Astrocyte (in vitro differentiated cells and primary cell): ENCODE measurements at regions not wholly inside any gene's neighbourhood (a gene's known extent, or its start where the extent isn't known, plus 50 kb on each side); places are given as distances from the start of the nearest gene placed in this dataset.
A peak's percentile ranks its signal among the peaks of the same experiment; 100 is the strongest.

Experiments used
- DNase-seq: peaks from one replicate; pipeline ENCODE4 v3.0.0-alpha.2; 2010; ENCODE audit warnings: low read depth
- FAIRE-seq: peaks from 2 replicates; lab custom pipeline; 2011; peaks lifted over from hg19 to GRCh38; lab: Jason Lieb, UNC
- H2AFZ ChIP-seq: 2 replicates; pipeline ENCODE4 v1.6.0; 2012; ENCODE audit warnings: low read depth, low read length, inconsistent platforms
- H3K27ac ChIP-seq: 2 replicates; pipeline ENCODE4 v1.5.1; 2011; ENCODE audit warnings: low read depth, low read length, inconsistent platforms
- H3K27me3 ChIP-seq: 2 replicates; pipeline ENCODE4 v1.6.0; 2011; ENCODE audit warnings: low read length, inconsistent platforms; ENCODE audit not compliant: insufficient read depth
- H3K36me3 ChIP-seq: 2 replicates; pipeline ENCODE4 v1.5.1; 2011; ENCODE audit warnings: low read length, inconsistent platforms; ENCODE audit not compliant: insufficient read depth
- H3K4me1 ChIP-seq: 2 replicates; pipeline ENCODE4 v1.5.1; 2011; ENCODE audit warnings: low read length, inconsistent platforms; ENCODE audit not compliant: insufficient read depth
- H3K4me2 ChIP-seq: 2 replicates; pipeline ENCODE4 v1.6.0; 2012; ENCODE audit warnings: low read length, inconsistent platforms
- H3K4me3 ChIP-seq: 2 replicates; pipeline ENCODE4 v1.5.1; 2011; ENCODE audit warnings: low read depth, mild to moderate bottlenecking, low read length, inconsistent platforms; ENCODE audit not compliant: insufficient read depth
- H3K79me2 ChIP-seq: 2 replicates; pipeline ENCODE4 v1.6.0; 2012; ENCODE audit warnings: mild to moderate bottlenecking, low read length, inconsistent platforms; ENCODE audit not compliant: insufficient read depth
- H3K9ac ChIP-seq: 2 replicates; pipeline ENCODE4 v1.6.0; 2012; ENCODE audit warnings: mild to moderate bottlenecking, low read length, inconsistent platforms
- H3K9me3 ChIP-seq: 2 replicates; pipeline ENCODE4 v1.5.1; 2012; ENCODE audit warnings: low read depth, mild to moderate bottlenecking, low read length, inconsistent platforms; ENCODE audit not compliant: insufficient read depth
- H4K20me1 ChIP-seq: 2 replicates; pipeline ENCODE4 v1.6.0; 2012; ENCODE audit warnings: low read length, inconsistent platforms; ENCODE audit not compliant: insufficient read depth
- H3K27ac Mint-ChIP-seq: one replicate; pipeline ENCODE4 v1.8.0; 2021; ENCODE audit warnings: mild to moderate bottlenecking, mixed read lengths; ENCODE audit not compliant: unreplicated experiment
- H3K27me3 Mint-ChIP-seq: one replicate; pipeline ENCODE4 v1.8.0; 2021; ENCODE audit warnings: low read depth, mixed read lengths; ENCODE audit not compliant: unreplicated experiment
- H3K36me3 Mint-ChIP-seq: one replicate; pipeline ENCODE4 v1.8.0; 2021; ENCODE audit warnings: low read depth, mixed read lengths; ENCODE audit not compliant: unreplicated experiment
- H3K4me1 Mint-ChIP-seq: one replicate; pipeline ENCODE4 v1.8.0; 2021; ENCODE audit warnings: low read depth, mixed read lengths; ENCODE audit not compliant: unreplicated experiment
- H3K4me3 Mint-ChIP-seq: one replicate; pipeline ENCODE4 v1.8.0; 2021; ENCODE audit warnings: mild to moderate bottlenecking, moderate library complexity, mixed read lengths; ENCODE audit not compliant: unreplicated experiment
- H3K9me3 Mint-ChIP-seq: one replicate; pipeline ENCODE4 v1.8.0; 2021; ENCODE audit warnings: mild to moderate bottlenecking, mixed read lengths; ENCODE audit not compliant: unreplicated experiment
- EZH2 ChIP-seq: IDR thresholded peaks from 2 replicates; pipeline ENCODE4 v1.6.1; 2012; ENCODE audit warnings: mild to moderate bottlenecking, low read length, inconsistent platforms; ENCODE audit not compliant: insufficient read depth
- TF ChIP-seq, protein P1 (sequence below): IDR thresholded peaks from 2 replicates; pipeline ENCODE4 v1.5.1; 2011; ENCODE audit warnings: low read depth, mild to moderate bottlenecking, inconsistent platforms, low read length, moderate library complexity; ENCODE audit not compliant: insufficient read depth

DNA sequence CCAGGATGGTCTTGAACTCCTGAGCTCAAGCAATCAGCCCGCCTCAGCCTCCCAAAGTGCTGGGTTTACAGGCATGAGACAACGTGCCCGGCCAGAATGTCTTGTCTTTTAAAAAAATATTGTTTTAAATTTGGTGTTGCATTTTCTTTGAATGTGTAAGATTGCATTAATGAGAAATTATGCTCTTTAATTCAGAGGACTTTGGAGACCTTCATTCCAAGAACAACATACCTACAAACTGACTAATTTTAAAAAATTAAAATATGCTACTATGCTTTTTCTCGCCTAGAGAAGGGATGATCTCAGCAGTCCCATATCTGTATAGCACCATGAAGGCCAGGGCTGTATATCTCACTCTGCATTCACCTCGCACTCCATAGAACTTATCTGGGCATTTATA lies 204.3 kb upstream of the SLC7A11 start:
- Histone ChIP-seq H4K20me1 (no peaks in the 10 kb centered on the region), H3K4me2 (no peak overlapping the region), H2AFZ (no peak overlapping the region), H3K27ac (no peak overlapping the region), H3K9me3 (no peaks in the 10 kb centered on the region), H3K9ac (no peak overlapping the region), H3K36me3 (no peaks in the 10 kb centered on the region), H3K79me2 (no peaks in the 10 kb centered on the region), H3K4me3 (no peak overlapping the region), H3K4me1 (no peaks in the 10 kb centered on the region), H3K27me3 (no peaks in the 10 kb centered on the region)
- TF ChIP-seq, protein P1, sequence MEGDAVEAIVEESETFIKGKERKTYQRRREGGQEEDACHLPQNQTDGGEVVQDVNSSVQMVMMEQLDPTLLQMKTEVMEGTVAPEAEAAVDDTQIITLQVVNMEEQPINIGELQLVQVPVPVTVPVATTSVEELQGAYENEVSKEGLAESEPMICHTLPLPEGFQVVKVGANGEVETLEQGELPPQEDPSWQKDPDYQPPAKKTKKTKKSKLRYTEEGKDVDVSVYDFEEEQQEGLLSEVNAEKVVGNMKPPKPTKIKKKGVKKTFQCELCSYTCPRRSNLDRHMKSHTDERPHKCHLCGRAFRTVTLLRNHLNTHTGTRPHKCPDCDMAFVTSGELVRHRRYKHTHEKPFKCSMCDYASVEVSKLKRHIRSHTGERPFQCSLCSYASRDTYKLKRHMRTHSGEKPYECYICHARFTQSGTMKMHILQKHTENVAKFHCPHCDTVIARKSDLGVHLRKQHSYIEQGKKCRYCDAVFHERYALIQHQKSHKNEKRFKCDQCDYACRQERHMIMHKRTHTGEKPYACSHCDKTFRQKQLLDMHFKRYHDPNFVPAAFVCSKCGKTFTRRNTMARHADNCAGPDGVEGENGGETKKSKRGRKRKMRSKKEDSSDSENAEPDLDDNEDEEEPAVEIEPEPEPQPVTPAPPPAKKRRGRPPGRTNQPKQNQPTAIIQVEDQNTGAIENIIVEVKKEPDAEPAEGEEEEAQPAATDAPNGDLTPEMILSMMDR = no peak
- TF ChIP-seq EZH2 = no peak
- Mint-ChIP-seq H3K4me3 (no peak overlapping the region), H3K27me3 (no peaks in the 10 kb centered on the region), H3K9me3 (peaks cover 2% of the 10 kb centered on the region), H3K4me1 (no peaks in the 10 kb centered on the region), H3K36me3 (no peaks in the 10 kb centered on the region), H3K27ac (no peak overlapping the region)
- DNase-seq (peak; percentile 25), FAIRE-seq (no peak)

DNA sequence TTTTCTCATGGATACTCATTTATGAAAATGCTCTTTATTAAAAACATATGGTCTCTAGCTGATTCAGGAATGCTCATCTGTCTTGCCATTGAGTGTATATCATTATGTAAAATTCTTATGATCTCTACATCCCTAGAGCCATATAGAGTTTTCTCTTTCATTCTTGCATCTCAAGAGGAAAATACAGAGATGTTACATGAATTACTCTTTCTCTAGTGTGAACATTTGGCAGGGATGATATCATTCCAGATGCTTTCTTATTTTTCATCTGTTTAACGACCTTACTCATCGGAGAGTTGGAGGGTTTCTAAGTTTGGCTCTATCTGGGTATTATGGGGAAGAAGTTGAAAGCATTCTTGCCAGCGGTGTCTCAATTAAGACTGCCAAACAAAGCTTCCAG lies 202.9 kb upstream of the SLC7A11 start:
- no peaks in the 10 kb centered on the region for H3K36me3 Mint-ChIP-seq
- peak; percentile 42 for DNase-seq
- H3K4me3 Mint-ChIP-seq = no peak overlapping the region
- no peak overlapping the region for H2AFZ ChIP-seq
- H3K79me2 ChIP-seq = no peaks in the 10 kb centered on the region
- no peak overlapping the region for H3K27ac Mint-ChIP-seq
- H3K36me3 ChIP-seq = no peaks in the 10 kb centered on the region
- H3K27me3 ChIP-seq = no peaks in the 10 kb centered on the region
- no peak overlapping the region for H3K4me3 ChIP-seq
- TF ChIP-seq, protein P1 = no peak
- TF ChIP-seq EZH2 = no peak
- H3K4me1 ChIP-seq = no peaks in the 10 kb centered on the region
- no peak overlapping the region for H3K27ac ChIP-seq
- H3K9me3 Mint-ChIP-seq = no peaks in the 10 kb centered on the region
- no peak overlapping the region for H3K4me2 ChIP-seq
- FAIRE-seq = peak; percentile 32
- no peaks in the 10 kb centered on the region for H4K20me1 ChIP-seq
- H3K27me3 Mint-ChIP-seq = no peaks in the 10 kb centered on the region
- no peak overlapping the region for H3K9ac ChIP-seq
- no peaks in the 10 kb centered on the region for H3K4me1 Mint-ChIP-seq
- no peaks in the 10 kb centered on the region for H3K9me3 ChIP-seq

DNA sequence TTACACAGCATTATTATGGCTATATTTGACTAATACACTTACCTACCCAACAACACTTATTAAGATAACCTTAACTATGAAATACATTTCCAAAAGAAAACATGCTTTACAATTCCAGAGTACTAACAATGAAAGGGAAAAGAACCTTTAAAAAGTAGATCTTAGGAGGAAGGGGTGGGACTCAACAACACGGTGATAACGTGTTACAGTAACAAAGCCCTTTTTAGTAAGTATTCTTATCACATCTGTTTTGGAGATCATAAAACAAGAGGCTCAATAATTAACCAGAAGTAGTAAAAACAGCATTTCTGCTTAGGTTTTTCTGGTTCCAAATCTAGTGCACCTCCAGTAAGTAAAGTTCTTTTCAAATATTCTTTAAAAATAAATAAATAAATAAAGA lies 202.1 kb upstream of the SLC7A11 start:
- no peaks in the 10 kb centered on the region for H3K36me3 Mint-ChIP-seq

More for the DNA sequence above, 202.1 kb upstream of the SLC7A11 start:
- DNase-seq = no peak
- Histone ChIP-seq H2AFZ (no peak overlapping the region), H3K27me3 (no peaks in the 10 kb centered on the region), H3K9ac (no peak overlapping the region), H3K36me3 (no peaks in the 10 kb centered on the region), H3K4me3 (no peak overlapping the region), H3K79me2 (no peaks in the 10 kb centered on the region), H3K4me2 (no peak overlapping the region), H3K9me3 (no peaks in the 10 kb centered on the region), H3K4me1 (no peaks in the 10 kb centered on the region), H3K27ac (no peak overlapping the region), H4K20me1 (no peaks in the 10 kb centered on the region)
- Mint-ChIP-seq H3K27me3 (no peaks in the 10 kb centered on the region), H3K4me1 (no peaks in the 10 kb centered on the region), H3K27ac (no peak overlapping the region), H3K9me3 (no peaks in the 10 kb centered on the region), H3K4me3 (no peak overlapping the region)
- TF ChIP-seq, protein P1 = no peak
- no peak for TF ChIP-seq EZH2
- FAIRE-seq = no peak
